ENCODE measurements at regions not wholly inside any gene's neighbourhood (a gene's known extent, or its start where the extent isn't known, plus 50 kb on each side); places are given as distances from the start of the nearest gene placed in this dataset.

DNA sequence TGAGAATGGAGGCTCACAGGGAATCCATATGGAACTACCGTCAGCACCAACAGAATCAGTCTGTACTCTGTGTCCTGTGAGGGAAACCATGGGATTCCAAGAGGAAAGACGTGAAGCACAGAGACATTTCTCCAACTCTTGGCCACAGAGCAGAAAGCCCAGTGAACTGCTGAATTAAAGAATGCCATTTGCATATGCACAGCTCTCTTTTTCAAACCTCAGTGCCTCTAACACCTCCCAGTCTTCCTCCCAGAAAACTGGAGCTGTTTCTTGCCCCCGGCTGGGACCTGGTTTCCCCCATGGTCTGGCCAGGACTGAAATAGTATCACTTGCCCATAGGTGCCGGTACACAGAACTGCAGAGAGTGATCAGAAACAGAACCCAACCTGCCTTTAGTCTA, 69.6 kb upstream of the FER start (continued):
- TF ChIP-seq RELB (IDR thresholded peaks at IDR 0.05; ENCODE audit: low read depth) (no peak), FOXK2 (IDR thresholded peaks at IDR 0.05) (no peak), SMARCA5 (IDR thresholded peaks at IDR 0.05) (no peak), IKZF2 (IDR thresholded peaks at IDR 0.05) (no peak), BCLAF1 (IDR thresholded peaks at IDR 0.05) (no peak), NFYA (IDR thresholded peaks at IDR 0.05; ENCODE audit: borderline replicate concordance, low read depth, low read length) (no peak)
- TF ChIP-seq, protein P1, sequence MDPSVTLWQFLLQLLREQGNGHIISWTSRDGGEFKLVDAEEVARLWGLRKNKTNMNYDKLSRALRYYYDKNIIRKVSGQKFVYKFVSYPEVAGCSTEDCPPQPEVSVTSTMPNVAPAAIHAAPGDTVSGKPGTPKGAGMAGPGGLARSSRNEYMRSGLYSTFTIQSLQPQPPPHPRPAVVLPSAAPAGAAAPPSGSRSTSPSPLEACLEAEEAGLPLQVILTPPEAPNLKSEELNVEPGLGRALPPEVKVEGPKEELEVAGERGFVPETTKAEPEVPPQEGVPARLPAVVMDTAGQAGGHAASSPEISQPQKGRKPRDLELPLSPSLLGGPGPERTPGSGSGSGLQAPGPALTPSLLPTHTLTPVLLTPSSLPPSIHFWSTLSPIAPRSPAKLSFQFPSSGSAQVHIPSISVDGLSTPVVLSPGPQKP (IDR thresholded peaks at IDR 0.05; ENCODE audit: low read depth, low read length), result no peak

GRCh38 chr5:108675736-108676135, 72.0 kb upstream of the FER start:
- Histone ChIP-seq H3K27me3 (replicated peaks in 1 of 2; ENCODE audit: control insufficient read depth in 2 of 2, insufficient read depth in 2 of 2, low read length in 1 of 2) (no peaks in the 10 kb centered on the region), H3K4me3 (no peak overlapping the region), H3K4me2 (ENCODE audit: control insufficient read depth, insufficient read depth) (no peak overlapping the region), H3K27ac (ENCODE audit: control insufficient read depth, insufficient read depth) (no peak overlapping the region), H3K36me3 (ENCODE audit: control insufficient read depth in 2 of 2, insufficient read depth in 2 of 2, low read length in 1 of 2) (no peaks in the 10 kb centered on the region), H3K4me1 (ENCODE audit: control insufficient read depth, insufficient read depth, low read length) (peaks cover 3% of the 10 kb centered on the region; the same call in 1 of the 2 replicates), H3K9ac (ENCODE audit: control insufficient read depth, insufficient read depth, low read length) (no peak overlapping the region), H3K79me2 (ENCODE audit: control insufficient read depth, insufficient read depth, low read length) (no peaks in the 10 kb centered on the region), H2AFZ (ENCODE audit: control insufficient read depth, low read depth, low read length) (no peak overlapping the region), H4K20me1 (ENCODE audit: control insufficient read depth, insufficient read depth) (no peaks in the 10 kb centered on the region), H3K9me3 (replicated peaks; ENCODE audit: control insufficient read depth, insufficient read depth, low read length) (no peaks in the 10 kb centered on the region)
- intact Hi-C loops (cut with micrococcal nuclease; ENCODE audit: unreplicated experiment) (loop anchor here (5.0 kb wide), 1 partner anchor 153 kb away; no protein-coding TSS in a partner anchor), in situ Hi-C loops (cut with MboI) (no loop called here)
- TF ChIP-seq, protein P2, sequence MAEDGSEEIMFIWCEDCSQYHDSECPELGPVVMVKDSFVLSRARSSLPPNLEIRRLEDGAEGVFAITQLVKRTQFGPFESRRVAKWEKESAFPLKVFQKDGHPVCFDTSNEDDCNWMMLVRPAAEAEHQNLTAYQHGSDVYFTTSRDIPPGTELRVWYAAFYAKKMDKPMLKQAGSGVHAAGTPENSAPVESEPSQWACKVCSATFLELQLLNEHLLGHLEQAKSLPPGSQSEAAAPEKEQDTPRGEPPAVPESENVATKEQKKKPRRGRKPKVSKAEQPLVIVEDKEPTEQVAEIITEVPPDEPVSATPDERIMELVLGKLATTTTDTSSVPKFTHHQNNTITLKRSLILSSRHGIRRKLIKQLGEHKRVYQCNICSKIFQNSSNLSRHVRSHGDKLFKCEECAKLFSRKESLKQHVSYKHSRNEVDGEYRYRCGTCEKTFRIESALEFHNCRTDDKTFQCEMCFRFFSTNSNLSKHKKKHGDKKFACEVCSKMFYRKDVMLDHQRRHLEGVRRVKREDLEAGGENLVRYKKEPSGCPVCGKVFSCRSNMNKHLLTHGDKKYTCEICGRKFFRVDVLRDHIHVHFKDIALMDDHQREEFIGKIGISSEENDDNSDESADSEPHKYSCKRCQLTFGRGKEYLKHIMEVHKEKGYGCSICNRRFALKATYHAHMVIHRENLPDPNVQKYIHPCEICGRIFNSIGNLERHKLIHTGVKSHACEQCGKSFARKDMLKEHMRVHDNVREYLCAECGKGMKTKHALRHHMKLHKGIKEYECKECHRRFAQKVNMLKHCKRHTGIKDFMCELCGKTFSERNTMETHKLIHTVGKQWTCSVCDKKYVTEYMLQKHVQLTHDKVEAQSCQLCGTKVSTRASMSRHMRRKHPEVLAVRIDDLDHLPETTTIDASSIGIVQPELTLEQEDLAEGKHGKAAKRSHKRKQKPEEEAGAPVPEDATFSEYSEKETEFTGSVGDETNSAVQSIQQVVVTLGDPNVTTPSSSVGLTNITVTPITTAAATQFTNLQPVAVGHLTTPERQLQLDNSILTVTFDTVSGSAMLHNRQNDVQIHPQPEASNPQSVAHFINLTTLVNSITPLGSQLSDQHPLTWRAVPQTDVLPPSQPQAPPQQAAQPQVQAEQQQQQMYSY (CRISPR knock-in tag; IDR thresholded peaks at IDR 0.05), result no peak
- TF ChIP-seq BMI1 (IDR thresholded peaks at IDR 0.05; ENCODE audit: borderline replicate concordance), result no peak
- no peak for TF ChIP-seq ASH2L (IDR thresholded peaks at IDR 0.05; ENCODE audit: borderline replicate concordance, low read depth)
- TF ChIP-seq RAD51 (IDR thresholded peaks at IDR 0.05), result no peak
- TF ChIP-seq TBL1XR1 (IDR thresholded peaks at IDR 0.05; ENCODE audit: low read depth, low read length), result no peak
- no peak for TF ChIP-seq CHD2 (IDR thresholded peaks at IDR 0.05; ENCODE audit: borderline replicate concordance, low read depth, low read length)
- TF ChIP-seq SUPT20H (IDR thresholded peaks at IDR 0.05; ENCODE audit: borderline replicate concordance, control insufficient read depth, low read depth, low read length), result no peak
- no peak for TF ChIP-seq MXI1 (IDR thresholded peaks at IDR 0.05; ENCODE audit: low read depth, low read length)
- no peak for TF ChIP-seq BCL11A (IDR thresholded peaks at IDR 0.05; ENCODE audit: low read depth, low read length)
- DNase-seq (ENCODE audit: low read depth, low spot score) (no peak), FAIRE-seq (no peak), ATAC-seq (no peak)
- CTCF ChIA-PET, result no interaction called here
- no TSS peak for BruUV-seq (replicated peaks)
- RAD21 ChIA-PET (ENCODE audit: unreplicated experiment), result no interaction called here
- 79% methylated on average over 5 of the region's 5 CpGs for WGBS (ENCODE audit: insufficient coverage, insufficient replicate concordance, low lambda C conversion rate, missing lambda C conversion rate)
- SMC1A ChIA-PET (ENCODE audit: uncharacterized antibody, unreplicated experiment), result no interaction called here
- POLR2A ChIA-PET, result no interaction called here

Measured in GM12878 (cell line).